K562 (cell line): ENCODE measurements at regions not wholly inside any gene's neighbourhood (a gene's known extent, or its start where the extent isn't known, plus 50 kb on each side); places are given as distances from the start of the nearest gene placed in this dataset.

Source experiments
- ATF1 ChIP-seq, 2 experiments: fragments of 450-650 bp in 1 of 2; IDR thresholded peaks; 2 replicates each; pipeline ENCODE4 v1.6.1; 2016; ENCODE audit warnings: missing compliant biosample characterization in 1 of 2, missing genetic modification characterization in 1 of 2
- CBX3 ChIP-seq, 2 experiments: IDR thresholded peaks; 1 replicate in 1 of 2; 2 replicates in 1 of 2; pipeline ENCODE4 v1.6.1; 2012; ENCODE audit warnings: inconsistent platforms in 2 of 2, low read length in 2 of 2, borderline replicate concordance in 1 of 2, control low read depth in 1 of 2
- FOXJ2 ChIP-seq: fragments of 200-800 bp; sonication (Bioruptor generic); IDR thresholded peaks from 2 replicates; pipeline ENCODE4 v1.6.1; 2016; ENCODE audit warnings: missing genetic modification characterization, missing compliant biosample characterization
- FOXM1 ChIP-seq, 2 experiments: fragments of 450-650 bp in 1 of 2; sonication (generic) in 1 of 2; formaldehyde crosslinking in 1 of 2; IDR thresholded peaks; 2 replicates each; pipeline versions ENCODE4 v1.6.1 to v1.9.0; 2017 to 2022; ENCODE audit warnings: low read depth in 2 of 2, mild to moderate bottlenecking in 2 of 2, missing genetic modification reagents in 1 of 2, moderate library complexity in 1 of 2
- HEY1 ChIP-seq: fragments of 250-450 bp; sonication (Bioruptor Pico); IDR thresholded peaks from 2 replicates; pipeline ENCODE4 v1.5.0; 2020; ENCODE audit warnings: mild to moderate bottlenecking, moderate library complexity, borderline replicate concordance
- KDM1A ChIP-seq, 2 experiments: fragments of 450-650 bp; IDR thresholded peaks; 2 replicates each; pipeline ENCODE4 v1.6.1; 2016; ENCODE audit warnings: mild to moderate bottlenecking in 2 of 2
- MAFK ChIP-seq: IDR thresholded peaks from 2 replicates; pipeline ENCODE4 v1.6.1; 2011; ENCODE audit warnings: low read length, improper control_type of control experiment
- MXI1 ChIP-seq: IDR thresholded peaks from 2 replicates; pipeline ENCODE4 v1.6.1; 2011; ENCODE audit warnings: low read depth, mild to moderate bottlenecking, improper control_type of control experiment, low read length
- NCOR1 ChIP-seq: fragments of 450-650 bp; IDR thresholded peaks from 2 replicates; pipeline ENCODE4 v1.6.1; 2016; ENCODE audit warnings: mild to moderate bottlenecking, moderate library complexity
- RCOR1 ChIP-seq, 2 experiments: IDR thresholded peaks; 2 replicates each; pipeline ENCODE4 v1.6.1; 2012; ENCODE audit warnings: low read depth in 2 of 2, low read length in 2 of 2, borderline replicate concordance in 1 of 2, improper control_type of control experiment in 1 of 2
- RERE ChIP-seq: sonication (generic); formaldehyde crosslinking; IDR thresholded peaks from 2 replicates; pipeline ENCODE4 v1.8.0; 2023; ENCODE audit warnings: missing genetic modification reagents, mild to moderate bottlenecking, borderline replicate concordance
- SMAD3 ChIP-seq: fragments of 450-650 bp; formaldehyde crosslinking; conservative IDR thresholded peaks from 2 replicates; pipeline ENCODE4 v1.4.0; 2020; ENCODE audit warnings: mild to moderate bottlenecking
- TEAD1 ChIP-seq, 2 experiments: fragments of 450-650 bp in 1 of 2; sonication (generic) in 1 of 2; formaldehyde crosslinking; IDR thresholded peaks; 2 replicates each; pipeline versions ENCODE4 v1.4.0 to v1.8.0; 2020 to 2022; ENCODE audit warnings: mild to moderate bottlenecking in 2 of 2, missing genetic modification reagents in 1 of 2
- TEAD4 ChIP-seq, 2 experiments: sonication (generic) in 1 of 2; formaldehyde crosslinking in 1 of 2; IDR thresholded peaks; 2 replicates each; pipeline versions ENCODE4 v1.6.1 to v1.8.0; 2012 to 2022; ENCODE audit warnings: borderline replicate concordance in 1 of 2, inconsistent platforms in 1 of 2, low read length in 1 of 2, mild to moderate bottlenecking in 1 of 2, missing genetic modification reagents in 1 of 2
- ZC3H4 ChIP-seq: sonication (generic); formaldehyde crosslinking; IDR thresholded peaks from 2 replicates; pipeline ENCODE4 v1.9.0; 2021; ENCODE audit warnings: missing genetic modification reagents, borderline replicate concordance
- ZNF140 ChIP-seq: fragments of 250-450 bp; sonication (Bioruptor Pico); IDR thresholded peaks from 2 replicates; pipeline ENCODE4 v1.8.0; 2021; ENCODE audit warnings: moderate library complexity, mild to moderate bottlenecking, inconsistent platforms
- TF ChIP-seq, protein P1 (sequence below), 2 experiments: fragments of 450-650 bp; conservative IDR thresholded peaks; 2 replicates each; pipeline ENCODE4 v1.6.1; 2017; ENCODE audit warnings: mild to moderate bottlenecking in 2 of 2, moderate library complexity in 2 of 2
- TF ChIP-seq, protein P2 (sequence below): fragments of 250-450 bp; sonication (Bioruptor Pico); IDR thresholded peaks from 2 replicates; pipeline ENCODE4 v1.8.0; 2021; ENCODE audit warnings: borderline replicate concordance, mild to moderate bottlenecking, moderate library complexity; ENCODE audit not compliant: poor library complexity, severe bottlenecking

GRCh38 chr6:28598757-28599686, 73.3 kb downstream of the GPX5 start (continued):
- TF ChIP-seq FOXM1 (IDR thresholded peaks at IDR 0.05; ENCODE audit: low read depth), result peak; percentile 48
- no peak for TF ChIP-seq FOXM1 (CRISPR knock-in tag; IDR thresholded peaks at IDR 0.05; ENCODE audit: low read depth)
- no peak for TF ChIP-seq ZC3H4 (CRISPR knock-in tag)
- peak; percentile 27; the same call in 1 of the 2 replicates for TF ChIP-seq TEAD4 (IDR thresholded peaks at IDR 0.05; ENCODE audit: low read length)
- TF ChIP-seq TEAD4 (CRISPR knock-in tag; IDR thresholded peaks at IDR 0.05; ENCODE audit: borderline replicate concordance), result no peak
- TF ChIP-seq SMAD3, result no peak
- peak; percentile 78 to 85 for TF ChIP-seq KDM1A (IDR thresholded peaks at IDR 0.05)
- TF ChIP-seq FOXJ2, result no peak
- peak in 1 of 2 experiments; percentile 36; a peak in 1 of 3 replicates for TF ChIP-seq CBX3 (IDR thresholded peaks at IDR 0.05; ENCODE audit: borderline replicate concordance in 1 of 2, low read length in 2 of 2)
- TF ChIP-seq, protein P1, sequence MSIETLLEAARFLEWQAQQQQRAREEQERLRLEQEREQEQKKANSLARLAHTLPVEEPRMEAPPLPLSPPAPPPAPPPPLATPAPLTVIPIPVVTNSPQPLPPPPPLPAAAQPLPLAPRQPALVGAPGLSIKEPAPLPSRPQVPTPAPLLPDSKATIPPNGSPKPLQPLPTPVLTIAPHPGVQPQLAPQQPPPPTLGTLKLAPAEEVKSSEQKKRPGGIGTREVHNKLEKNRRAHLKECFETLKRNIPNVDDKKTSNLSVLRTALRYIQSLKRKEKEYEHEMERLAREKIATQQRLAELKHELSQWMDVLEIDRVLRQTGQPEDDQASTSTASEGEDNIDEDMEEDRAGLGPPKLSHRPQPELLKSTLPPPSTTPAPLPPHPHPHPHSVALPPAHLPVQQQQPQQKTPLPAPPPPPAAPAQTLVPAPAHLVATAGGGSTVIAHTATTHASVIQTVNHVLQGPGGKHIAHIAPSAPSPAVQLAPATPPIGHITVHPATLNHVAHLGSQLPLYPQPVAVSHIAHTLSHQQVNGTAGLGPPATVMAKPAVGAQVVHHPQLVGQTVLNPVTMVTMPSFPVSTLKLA (conservative IDR thresholded peaks at IDR 0.05), result 0 out of 4 replicates have a peak, but pooled peaks of 1 of the 2 experiments have one; percentile 18
- peak in 1 of 2 experiments; percentile 74; a peak in 1 of 4 replicates for TF ChIP-seq RCOR1 (IDR thresholded peaks at IDR 0.05; ENCODE audit: borderline replicate concordance in 1 of 2, low read depth in 2 of 2, low read length in 2 of 2)
- no peak for TF ChIP-seq HEY1 (CRISPR knock-in tag)
- TF ChIP-seq, protein P2, sequence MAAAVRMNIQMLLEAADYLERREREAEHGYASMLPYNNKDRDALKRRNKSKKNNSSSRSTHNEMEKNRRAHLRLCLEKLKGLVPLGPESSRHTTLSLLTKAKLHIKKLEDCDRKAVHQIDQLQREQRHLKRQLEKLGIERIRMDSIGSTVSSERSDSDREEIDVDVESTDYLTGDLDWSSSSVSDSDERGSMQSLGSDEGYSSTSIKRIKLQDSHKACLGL (CRISPR knock-in tag), result no peak
- no peak for TF ChIP-seq TEAD1 (CRISPR knock-in tag; IDR thresholded peaks at IDR 0.05)
- peak; percentile 47; the same call in 1 of the 2 replicates for TF ChIP-seq NCOR1
- TF ChIP-seq MXI1, result no peak
- TF ChIP-seq RERE, result no peak
- TF ChIP-seq MAFK, result no peak
- no peak for TF ChIP-seq ZNF140 (CRISPR knock-in tag)
- TF ChIP-seq ATF1 (CRISPR knock-in tag; IDR thresholded peaks at IDR 0.05), result no peak
- no peak for TF ChIP-seq ATF1 (tag; IDR thresholded peaks at IDR 0.05)
